ENCODE measurements at regions not wholly inside any gene's neighbourhood (a gene's known extent, or its start where the extent isn't known, plus 50 kb on each side); places are given as distances from the start of the nearest gene placed in this dataset.

DNA sequence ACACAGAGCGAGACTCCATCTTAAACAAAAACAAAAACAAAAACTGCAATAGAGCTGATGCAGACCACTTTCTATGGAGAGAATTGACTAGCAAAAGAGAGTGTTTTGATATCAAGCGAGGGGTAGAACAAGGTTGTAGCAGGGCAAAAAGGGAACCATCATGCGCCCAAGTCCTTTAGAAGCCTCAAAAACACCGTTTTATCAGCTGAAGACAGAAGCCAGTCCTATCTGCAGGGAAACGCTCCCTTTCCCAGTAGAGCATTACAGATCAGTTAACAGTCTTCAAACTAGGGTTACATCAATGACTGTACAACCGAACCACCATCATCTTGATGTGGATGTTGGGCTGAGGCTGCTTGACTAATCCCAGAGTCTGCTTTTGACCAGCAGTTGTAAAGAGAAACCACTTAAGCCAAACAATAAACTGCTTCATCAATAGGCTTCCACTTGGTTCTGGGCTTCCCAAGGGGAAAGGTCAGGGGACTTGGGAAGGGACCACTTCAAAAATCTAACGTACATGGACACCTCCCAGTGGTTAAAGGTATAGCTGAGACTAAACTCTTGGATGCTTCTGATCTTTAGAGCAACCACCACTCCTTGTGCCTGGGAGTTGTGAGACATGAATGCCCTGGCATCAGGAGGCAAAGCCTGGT is 59.6 kb upstream of the SPDEF start:
- ATAC-seq, result no peak
- TF ChIP-seq, protein P1, sequence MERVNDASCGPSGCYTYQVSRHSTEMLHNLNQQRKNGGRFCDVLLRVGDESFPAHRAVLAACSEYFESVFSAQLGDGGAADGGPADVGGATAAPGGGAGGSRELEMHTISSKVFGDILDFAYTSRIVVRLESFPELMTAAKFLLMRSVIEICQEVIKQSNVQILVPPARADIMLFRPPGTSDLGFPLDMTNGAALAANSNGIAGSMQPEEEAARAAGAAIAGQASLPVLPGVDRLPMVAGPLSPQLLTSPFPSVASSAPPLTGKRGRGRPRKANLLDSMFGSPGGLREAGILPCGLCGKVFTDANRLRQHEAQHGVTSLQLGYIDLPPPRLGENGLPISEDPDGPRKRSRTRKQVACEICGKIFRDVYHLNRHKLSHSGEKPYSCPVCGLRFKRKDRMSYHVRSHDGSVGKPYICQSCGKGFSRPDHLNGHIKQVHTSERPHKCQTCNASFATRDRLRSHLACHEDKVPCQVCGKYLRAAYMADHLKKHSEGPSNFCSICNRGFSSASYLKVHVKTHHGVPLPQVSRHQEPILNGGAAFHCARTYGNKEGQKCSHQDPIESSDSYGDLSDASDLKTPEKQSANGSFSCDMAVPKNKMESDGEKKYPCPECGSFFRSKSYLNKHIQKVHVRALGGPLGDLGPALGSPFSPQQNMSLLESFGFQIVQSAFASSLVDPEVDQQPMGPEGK (CRISPR knock-in tag; IDR thresholded peaks at IDR 0.05; ENCODE audit: borderline replicate concordance), result no peak
- no peak for TF ChIP-seq TCF4 (CRISPR knock-in tag; IDR thresholded peaks at IDR 0.05; ENCODE audit: borderline replicate concordance)

DNA sequence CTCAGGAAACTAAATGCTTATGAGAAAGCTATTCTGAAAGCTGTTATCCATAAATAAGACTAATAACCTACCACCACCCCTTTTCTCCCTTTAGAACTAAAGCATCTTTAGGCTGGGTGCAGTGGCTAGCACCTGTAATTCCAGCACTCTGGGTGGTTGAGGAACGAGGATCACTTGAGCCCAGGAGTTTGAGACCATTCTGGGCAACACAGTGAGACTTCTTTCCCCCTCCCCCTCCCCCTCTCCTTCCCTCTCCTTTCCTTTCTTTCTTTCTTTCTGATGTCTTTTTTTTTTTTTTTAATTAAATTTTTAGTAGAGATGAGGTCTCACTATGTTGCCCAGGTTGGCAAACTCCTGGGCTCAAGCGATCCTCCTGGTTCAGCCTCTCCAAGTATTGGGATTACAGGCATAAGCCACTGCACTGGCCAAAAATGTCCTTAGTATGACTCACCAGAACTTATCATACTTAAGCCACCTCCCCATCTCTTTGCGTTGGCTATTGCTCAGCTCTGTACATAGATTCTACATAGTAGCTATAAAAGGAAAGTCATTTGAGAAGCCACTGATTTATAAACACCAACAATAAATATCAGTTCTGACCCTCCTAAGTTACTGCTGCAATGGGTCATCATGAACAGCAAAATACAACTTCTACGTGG is 54.8 kb upstream of the SPDEF start:
- ATAC-seq, result peak; percentile 75
- TF ChIP-seq ZFP30 (CRISPR knock-in tag; IDR thresholded peaks at IDR 0.05), result no peak
- TF ChIP-seq, protein P2, sequence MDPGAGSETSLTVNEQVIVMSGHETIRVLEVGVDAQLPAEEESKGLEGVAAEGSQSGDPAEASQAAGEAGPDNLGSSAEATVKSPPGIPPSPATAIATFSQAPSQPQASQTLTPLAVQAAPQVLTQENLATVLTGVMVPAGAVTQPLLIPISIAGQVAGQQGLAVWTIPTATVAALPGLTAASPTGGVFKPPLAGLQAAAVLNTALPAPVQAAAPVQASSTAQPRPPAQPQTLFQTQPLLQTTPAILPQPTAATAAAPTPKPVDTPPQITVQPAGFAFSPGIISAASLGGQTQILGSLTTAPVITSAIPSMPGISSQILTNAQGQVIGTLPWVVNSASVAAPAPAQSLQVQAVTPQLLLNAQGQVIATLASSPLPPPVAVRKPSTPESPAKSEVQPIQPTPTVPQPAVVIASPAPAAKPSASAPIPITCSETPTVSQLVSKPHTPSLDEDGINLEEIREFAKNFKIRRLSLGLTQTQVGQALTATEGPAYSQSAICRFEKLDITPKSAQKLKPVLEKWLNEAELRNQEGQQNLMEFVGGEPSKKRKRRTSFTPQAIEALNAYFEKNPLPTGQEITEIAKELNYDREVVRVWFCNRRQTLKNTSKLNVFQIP (CRISPR knock-in tag; IDR thresholded peaks at IDR 0.05; ENCODE audit: borderline replicate concordance, low read depth), result no peak
- TF ChIP-seq CSDC2 (CRISPR knock-in tag; IDR thresholded peaks at IDR 0.05), result no peak
- TF ChIP-seq ZC3H10 (CRISPR knock-in tag; IDR thresholded peaks at IDR 0.05), result no peak
- TF ChIP-seq ARNTL (CRISPR knock-in tag; IDR thresholded peaks at IDR 0.05; ENCODE audit: borderline replicate concordance, low read depth), result no peak
- TF ChIP-seq, protein P3, sequence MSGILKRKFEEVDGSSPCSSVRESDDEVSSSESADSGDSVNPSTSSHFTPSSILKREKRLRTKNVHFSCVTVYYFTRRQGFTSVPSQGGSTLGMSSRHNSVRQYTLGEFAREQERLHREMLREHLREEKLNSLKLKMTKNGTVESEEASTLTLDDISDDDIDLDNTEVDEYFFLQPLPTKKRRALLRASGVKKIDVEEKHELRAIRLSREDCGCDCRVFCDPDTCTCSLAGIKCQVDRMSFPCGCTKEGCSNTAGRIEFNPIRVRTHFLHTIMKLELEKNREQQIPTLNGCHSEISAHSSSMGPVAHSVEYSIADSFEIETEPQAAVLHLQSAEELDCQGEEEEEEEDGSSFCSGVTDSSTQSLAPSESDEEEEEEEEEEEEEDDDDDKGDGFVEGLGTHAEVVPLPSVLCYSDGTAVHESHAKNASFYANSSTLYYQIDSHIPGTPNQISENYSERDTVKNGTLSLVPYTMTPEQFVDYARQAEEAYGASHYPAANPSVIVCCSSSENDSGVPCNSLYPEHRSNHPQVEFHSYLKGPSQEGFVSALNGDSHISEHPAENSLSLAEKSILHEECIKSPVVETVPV (CRISPR knock-in tag; IDR thresholded peaks at IDR 0.05), result no peak
- TF ChIP-seq RARB (CRISPR knock-in tag; IDR thresholded peaks at IDR 0.05), result no peak
- no peak for TF ChIP-seq PPARA (CRISPR knock-in tag; IDR thresholded peaks at IDR 0.05; ENCODE audit: borderline replicate concordance)
- no peak for TF ChIP-seq SNAI2 (CRISPR knock-in tag; IDR thresholded peaks at IDR 0.05)
- TF ChIP-seq, protein P1 (CRISPR knock-in tag; IDR thresholded peaks at IDR 0.05; ENCODE audit: borderline replicate concordance), result no peak
- TF ChIP-seq TOX (CRISPR knock-in tag; IDR thresholded peaks at IDR 0.05; ENCODE audit: borderline replicate concordance), result no peak
- TF ChIP-seq, protein P4, sequence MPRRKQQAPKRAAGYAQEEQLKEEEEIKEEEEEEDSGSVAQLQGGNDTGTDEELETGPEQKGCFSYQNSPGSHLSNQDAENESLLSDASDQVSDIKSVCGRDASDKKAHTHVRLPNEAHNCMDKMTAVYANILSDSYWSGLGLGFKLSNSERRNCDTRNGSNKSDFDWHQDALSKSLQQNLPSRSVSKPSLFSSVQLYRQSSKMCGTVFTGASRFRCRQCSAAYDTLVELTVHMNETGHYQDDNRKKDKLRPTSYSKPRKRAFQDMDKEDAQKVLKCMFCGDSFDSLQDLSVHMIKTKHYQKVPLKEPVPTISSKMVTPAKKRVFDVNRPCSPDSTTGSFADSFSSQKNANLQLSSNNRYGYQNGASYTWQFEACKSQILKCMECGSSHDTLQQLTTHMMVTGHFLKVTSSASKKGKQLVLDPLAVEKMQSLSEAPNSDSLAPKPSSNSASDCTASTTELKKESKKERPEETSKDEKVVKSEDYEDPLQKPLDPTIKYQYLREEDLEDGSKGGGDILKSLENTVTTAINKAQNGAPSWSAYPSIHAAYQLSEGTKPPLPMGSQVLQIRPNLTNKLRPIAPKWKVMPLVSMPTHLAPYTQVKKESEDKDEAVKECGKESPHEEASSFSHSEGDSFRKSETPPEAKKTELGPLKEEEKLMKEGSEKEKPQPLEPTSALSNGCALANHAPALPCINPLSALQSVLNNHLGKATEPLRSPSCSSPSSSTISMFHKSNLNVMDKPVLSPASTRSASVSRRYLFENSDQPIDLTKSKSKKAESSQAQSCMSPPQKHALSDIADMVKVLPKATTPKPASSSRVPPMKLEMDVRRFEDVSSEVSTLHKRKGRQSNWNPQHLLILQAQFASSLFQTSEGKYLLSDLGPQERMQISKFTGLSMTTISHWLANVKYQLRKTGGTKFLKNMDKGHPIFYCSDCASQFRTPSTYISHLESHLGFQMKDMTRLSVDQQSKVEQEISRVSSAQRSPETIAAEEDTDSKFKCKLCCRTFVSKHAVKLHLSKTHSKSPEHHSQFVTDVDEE (CRISPR knock-in tag; IDR thresholded peaks at IDR 0.05), result no peak
- no peak for TF ChIP-seq ZNF8 (CRISPR knock-in tag; IDR thresholded peaks at IDR 0.05)
- no peak for TF ChIP-seq ISL1 (CRISPR knock-in tag; IDR thresholded peaks at IDR 0.05)
- TF ChIP-seq ZFP3 (CRISPR knock-in tag; IDR thresholded peaks at IDR 0.05), result no peak
- TF ChIP-seq TCF4 (CRISPR knock-in tag; IDR thresholded peaks at IDR 0.05; ENCODE audit: borderline replicate concordance), result no peak
- no peak for TF ChIP-seq ZNF565 (CRISPR knock-in tag; conservative IDR thresholded peaks at IDR 0.05; ENCODE audit: low read depth)

DNA sequence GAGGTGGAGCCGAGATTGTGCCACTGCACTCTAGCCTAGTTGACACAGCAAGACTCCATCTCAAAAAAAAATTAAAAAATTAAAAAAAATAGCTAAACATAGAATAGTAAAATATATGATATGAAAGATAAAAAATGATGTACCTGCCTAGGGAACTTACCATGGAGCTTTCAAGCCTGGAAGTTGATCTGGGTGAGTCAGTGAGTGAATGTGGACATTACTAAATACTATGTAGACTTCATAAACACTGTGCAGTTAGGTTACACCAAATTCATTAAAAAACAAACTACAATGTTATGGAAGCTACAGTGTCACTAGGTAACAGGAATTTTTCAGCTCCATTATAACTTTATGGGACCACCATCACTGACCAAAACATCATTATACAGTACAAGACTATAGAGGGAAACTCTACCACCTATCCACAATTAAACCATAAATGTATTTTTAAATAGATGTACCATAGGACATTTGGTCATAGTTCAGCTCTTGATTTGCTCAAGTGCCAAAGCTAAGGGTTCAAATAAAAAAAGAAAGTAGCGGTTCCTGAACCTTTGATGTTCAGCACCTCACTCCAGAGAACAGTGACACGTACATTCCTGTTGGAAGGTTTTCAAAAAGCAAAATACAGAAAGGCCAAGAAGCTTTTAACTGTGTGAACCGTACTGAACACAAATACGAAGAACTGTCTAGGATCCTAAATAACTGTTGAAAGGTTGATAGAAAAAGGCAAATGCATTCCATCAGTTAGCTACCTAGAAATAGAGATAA is 52.4 kb upstream of the SPDEF start:
- ATAC-seq, result no peak
- TF ChIP-seq ZNF70 (CRISPR knock-in tag; IDR thresholded peaks at IDR 0.05) (no peak), ZNF8 (CRISPR knock-in tag; IDR thresholded peaks at IDR 0.05) (no peak), RARB (CRISPR knock-in tag; IDR thresholded peaks at IDR 0.05) (no peak), ARNTL (CRISPR knock-in tag; IDR thresholded peaks at IDR 0.05; ENCODE audit: borderline replicate concordance, low read depth) (no peak)
